ENCODE measurements at regions not wholly inside any gene's neighbourhood (a gene's known extent, or its start where the extent isn't known, plus 50 kb on each side); places are given as distances from the start of the nearest gene placed in this dataset.
"Not testable (repeated sequence)": the region's sequence is repeated elsewhere in the genome, so short reads cannot be mapped to it uniquely, and the experiment has no call there.

DNA sequence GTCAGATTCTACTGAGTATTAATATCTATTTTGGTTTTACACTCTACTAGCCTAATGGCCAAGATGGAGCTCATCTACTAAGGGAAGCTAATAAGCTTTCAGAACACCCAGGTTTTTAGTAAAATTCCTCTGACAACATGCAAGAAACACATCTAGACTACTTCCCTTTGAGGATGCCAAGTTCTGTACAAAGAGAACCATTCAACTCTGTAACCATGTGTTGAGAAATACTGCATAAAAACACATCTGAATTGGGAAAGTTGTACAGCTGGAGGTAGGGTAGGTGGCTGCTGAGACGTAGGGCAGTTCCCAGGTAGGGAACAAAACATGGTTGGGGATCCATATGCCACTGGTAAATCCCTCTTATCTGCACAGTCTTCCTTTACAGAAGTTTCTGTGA lies 66.2 kb downstream of the SC5D start:
- Mint-ChIP-seq H3K4me3 (no peak overlapping the region), H3K36me3 (ENCODE audit: low read depth) (no peaks in the 10 kb centered on the region), H3K9me3 (no peaks in the 10 kb centered on the region), H3K4me1 (ENCODE audit: low read depth) (no peaks in the 10 kb centered on the region), H3K27ac (no peak overlapping the region), H3K27me3 (ENCODE audit: insufficient read depth) (peaks cover 24% of the 10 kb centered on the region)
- TF ChIP-seq, protein P1, sequence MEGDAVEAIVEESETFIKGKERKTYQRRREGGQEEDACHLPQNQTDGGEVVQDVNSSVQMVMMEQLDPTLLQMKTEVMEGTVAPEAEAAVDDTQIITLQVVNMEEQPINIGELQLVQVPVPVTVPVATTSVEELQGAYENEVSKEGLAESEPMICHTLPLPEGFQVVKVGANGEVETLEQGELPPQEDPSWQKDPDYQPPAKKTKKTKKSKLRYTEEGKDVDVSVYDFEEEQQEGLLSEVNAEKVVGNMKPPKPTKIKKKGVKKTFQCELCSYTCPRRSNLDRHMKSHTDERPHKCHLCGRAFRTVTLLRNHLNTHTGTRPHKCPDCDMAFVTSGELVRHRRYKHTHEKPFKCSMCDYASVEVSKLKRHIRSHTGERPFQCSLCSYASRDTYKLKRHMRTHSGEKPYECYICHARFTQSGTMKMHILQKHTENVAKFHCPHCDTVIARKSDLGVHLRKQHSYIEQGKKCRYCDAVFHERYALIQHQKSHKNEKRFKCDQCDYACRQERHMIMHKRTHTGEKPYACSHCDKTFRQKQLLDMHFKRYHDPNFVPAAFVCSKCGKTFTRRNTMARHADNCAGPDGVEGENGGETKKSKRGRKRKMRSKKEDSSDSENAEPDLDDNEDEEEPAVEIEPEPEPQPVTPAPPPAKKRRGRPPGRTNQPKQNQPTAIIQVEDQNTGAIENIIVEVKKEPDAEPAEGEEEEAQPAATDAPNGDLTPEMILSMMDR (IDR thresholded peaks at IDR 0.05) = no peak
- no peak for DNase-seq

DNA sequence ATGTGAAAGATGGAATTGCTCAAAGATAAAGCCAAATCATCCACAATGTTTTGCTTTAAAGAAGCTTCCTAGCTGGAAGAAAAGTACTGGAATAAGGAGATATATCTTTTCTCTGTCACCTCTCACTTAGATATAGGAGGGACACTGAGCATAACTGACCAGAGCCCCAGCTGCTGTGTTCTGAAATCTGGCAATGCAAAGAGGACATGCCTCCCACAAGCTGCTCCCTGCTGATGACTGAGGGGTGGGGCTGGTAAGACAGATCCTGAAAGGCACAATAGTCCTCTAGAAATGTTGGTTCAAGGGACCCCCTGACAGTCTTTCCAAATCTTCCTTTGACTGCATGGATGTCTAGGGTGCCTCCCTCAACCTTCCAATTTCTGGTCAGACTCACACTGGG lies 67.0 kb downstream of the SC5D start:
- TF ChIP-seq, protein P1 (IDR thresholded peaks at IDR 0.05) = no peak
- Mint-ChIP-seq H3K27ac (no peak overlapping the region), H3K4me3 (no peak overlapping the region), H3K9me3 (no peaks in the 10 kb centered on the region), H3K27me3 (ENCODE audit: insufficient read depth) (peaks cover 24% of the 10 kb centered on the region), H3K36me3 (ENCODE audit: low read depth) (no peaks in the 10 kb centered on the region), H3K4me1 (ENCODE audit: low read depth) (no peaks in the 10 kb centered on the region)
- no peak for DNase-seq

DNA sequence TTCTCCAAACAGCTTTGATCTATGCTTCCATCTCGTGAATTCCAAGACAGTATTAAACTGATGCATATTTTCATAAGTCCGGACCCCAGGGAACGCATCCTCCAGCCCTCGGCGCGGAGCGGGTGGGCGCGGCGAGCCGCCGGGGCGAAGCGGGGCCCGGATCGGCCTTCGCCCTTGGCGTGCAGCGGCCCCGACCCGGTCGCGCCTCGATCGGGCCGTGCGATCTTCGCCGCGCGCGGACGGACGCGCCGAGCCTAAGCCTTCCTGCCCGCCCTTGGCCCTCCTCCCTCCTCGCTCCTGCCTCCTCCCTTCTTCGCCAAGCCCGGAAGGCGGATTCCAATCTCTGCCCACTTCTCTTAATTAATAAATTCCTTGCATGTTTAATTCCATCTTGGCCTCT lies 70.4 kb downstream of the SC5D start:
- not testable (repeated sequence) for H3K9me3 Mint-ChIP-seq; DNase-seq; H3K4me1 Mint-ChIP-seq (ENCODE audit: low read depth); H3K4me3 Mint-ChIP-seq; H3K36me3 Mint-ChIP-seq (ENCODE audit: low read depth); H3K27ac Mint-ChIP-seq
- H3K27me3 Mint-ChIP-seq (ENCODE audit: insufficient read depth) = peaks cover 30% of the 10 kb centered on the region

DNA sequence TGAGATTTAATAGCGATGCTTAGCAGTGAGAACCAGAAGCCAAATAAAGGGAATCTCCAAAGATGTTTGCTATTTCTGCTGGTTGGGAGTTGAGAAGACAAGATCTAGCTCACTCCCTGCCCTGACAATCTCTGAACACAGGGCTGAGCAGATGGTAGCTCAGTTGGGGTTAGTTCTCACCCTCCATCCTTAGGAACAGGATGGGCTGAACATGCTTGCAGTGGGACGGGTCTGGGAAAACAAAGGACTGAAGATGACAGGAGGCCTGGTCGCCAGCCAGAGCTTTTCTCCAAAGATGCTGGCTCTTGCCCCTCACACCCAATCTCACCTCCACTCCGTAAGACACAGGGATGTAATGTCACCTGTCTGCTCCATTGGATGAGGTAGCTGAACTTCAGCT lies 72.7 kb downstream of the SC5D start:
- H3K27me3 Mint-ChIP-seq (ENCODE audit: insufficient read depth) = peaks cover 13% of the 10 kb centered on the region
- TF ChIP-seq, protein P1 (IDR thresholded peaks at IDR 0.05) = no peak
- no peaks in the 10 kb centered on the region for H3K9me3 Mint-ChIP-seq
- H3K36me3 Mint-ChIP-seq (ENCODE audit: low read depth) = no peaks in the 10 kb centered on the region
- no peak overlapping the region for H3K4me3 Mint-ChIP-seq
- no peaks in the 10 kb centered on the region for H3K4me1 Mint-ChIP-seq (ENCODE audit: low read depth)
- DNase-seq = no peak
- no peak overlapping the region for H3K27ac Mint-ChIP-seq

DNA sequence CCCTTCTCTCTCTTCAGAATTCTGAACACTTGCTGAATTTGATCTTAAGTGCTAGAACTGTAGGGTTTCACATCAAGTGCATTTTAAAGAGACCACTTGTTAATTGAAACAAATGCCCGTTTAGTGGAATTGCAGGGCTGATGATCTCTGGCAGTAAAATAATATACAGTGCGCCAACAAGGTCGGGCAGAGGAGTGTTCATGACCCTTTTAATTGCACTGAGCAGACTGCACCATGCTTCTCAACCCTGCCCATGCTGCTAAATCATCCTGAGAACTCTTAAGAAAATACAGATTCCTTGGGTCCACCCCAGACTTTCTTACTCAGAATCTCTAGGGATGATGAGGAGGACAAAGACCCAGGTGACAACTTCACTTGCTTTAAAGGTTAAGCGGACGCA lies 73.5 kb downstream of the SC5D start:
- TF ChIP-seq, protein P1 (IDR thresholded peaks at IDR 0.05) = no peak
- Mint-ChIP-seq H3K27ac (no peak overlapping the region), H3K27me3 (ENCODE audit: insufficient read depth) (peaks cover 13% of the 10 kb centered on the region), H3K4me3 (no peak overlapping the region), H3K4me1 (ENCODE audit: low read depth) (no peaks in the 10 kb centered on the region), H3K36me3 (ENCODE audit: low read depth) (no peaks in the 10 kb centered on the region), H3K9me3 (no peaks in the 10 kb centered on the region)
- no peak for DNase-seq

DNA sequence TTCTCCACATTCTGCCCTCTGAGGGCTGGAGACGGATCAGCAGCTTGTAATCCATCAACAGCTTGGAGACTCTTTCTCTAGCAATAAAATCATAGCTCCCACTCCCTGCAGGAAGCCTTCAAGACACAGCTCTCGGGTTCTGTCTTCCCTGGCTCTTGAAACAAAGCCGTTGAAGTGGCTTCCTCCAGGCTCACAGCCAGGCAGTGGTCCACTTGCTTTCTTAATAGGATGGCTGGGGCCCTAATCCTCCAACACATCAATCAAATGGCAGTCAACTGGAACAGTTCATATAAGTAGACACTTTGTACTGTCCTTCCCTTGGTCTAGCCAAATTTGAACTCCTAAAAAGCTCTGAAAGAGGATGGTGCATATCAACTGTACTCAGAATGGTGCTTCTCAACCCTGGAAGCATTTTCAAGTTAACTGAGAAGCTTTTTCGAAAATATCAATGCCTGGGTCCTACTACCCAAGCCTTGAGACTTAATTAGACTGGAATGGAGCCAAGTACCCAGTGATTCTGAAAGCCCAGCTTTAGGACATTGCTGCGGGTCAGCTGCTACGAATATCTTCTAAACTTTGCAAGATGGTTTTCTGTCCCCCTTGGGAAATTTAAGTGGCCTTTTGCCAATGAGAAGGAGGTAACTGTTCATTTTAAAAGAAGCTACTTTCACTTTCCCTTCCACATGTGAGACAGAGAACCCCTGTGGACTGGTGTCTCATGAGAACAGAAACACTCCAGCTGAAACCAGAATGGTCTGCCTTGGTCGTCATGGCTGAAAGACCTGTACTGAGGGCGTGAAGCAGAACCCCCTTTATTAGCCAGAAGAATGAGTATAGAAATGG lies 74.7 kb downstream of the SC5D start:
- H3K27me3 Mint-ChIP-seq (ENCODE audit: insufficient read depth) = peaks cover 13% of the 10 kb centered on the region
- no peaks in the 10 kb centered on the region for H3K9me3 Mint-ChIP-seq
- TF ChIP-seq, protein P1 (IDR thresholded peaks at IDR 0.05) = no peak
- no peak for DNase-seq
- no peak overlapping the region for H3K4me3 Mint-ChIP-seq
- H3K4me1 Mint-ChIP-seq (ENCODE audit: low read depth) = no peaks in the 10 kb centered on the region
- H3K36me3 Mint-ChIP-seq (ENCODE audit: low read depth) = no peaks in the 10 kb centered on the region
- no peak overlapping the region for H3K27ac Mint-ChIP-seq
